ENCODE measurements at regions not wholly inside any gene's neighbourhood (a gene's known extent, or its start where the extent isn't known, plus 50 kb on each side); places are given as distances from the start of the nearest gene placed in this dataset.

GRCh38 chr10:108462005-108462404 is 1297.5 kb upstream of the SORCS1 start:
- no peak overlapping the region for H3K4me3 ChIP-seq
- TF ChIP-seq EP300 (IDR thresholded peaks at IDR 0.05) (no peak), CTCF (IDR thresholded peaks at IDR 0.05) (no peak), POLR2A (IDR thresholded peaks at IDR 0.05) (no peak)
- no peaks in the 10 kb centered on the region for H3K9me3 ChIP-seq
- DNase-seq = no peak
- H3K36me3 ChIP-seq = no peaks in the 10 kb centered on the region
- H3K27me3 ChIP-seq = no peaks in the 10 kb centered on the region
- intact Hi-C loops (cut with DNase I) = no loop called here
- peaks cover 4% of the 10 kb centered on the region for H3K4me1 ChIP-seq (ENCODE audit: insufficient read depth)
- 87 to 95% (median 93%) methylated on average over 2 of the region's 2 CpGs for WGBS, 3 donors
- H3K27ac ChIP-seq = no peak overlapping the region

- TF ChIP-seq CTCF (IDR thresholded peaks at IDR 0.05) = no peak
- TF ChIP-seq EP300 (IDR thresholded peaks at IDR 0.05) = no peak
- no peak for TF ChIP-seq POLR2A (IDR thresholded peaks at IDR 0.05)
- intact Hi-C loops (cut with DNase I) = no loop called here
- DNase-seq = no peak
Measured at GRCh38 chr10:108454793-108455192, 1290.3 kb upstream of the SORCS1 start.

GRCh38 chr10:108454224-108454623 is 1289.7 kb upstream of the SORCS1 start:
- no peaks in the 10 kb centered on the region for H3K9me3 ChIP-seq
- 79 to 87% (median 87%) methylated on average over 3 of the region's 3 CpGs for WGBS, 3 donors
- intact Hi-C loops (cut with DNase I) = no loop called here
- H3K4me1 ChIP-seq (ENCODE audit: insufficient read depth) = no peaks in the 10 kb centered on the region
- H3K27ac ChIP-seq = no peak overlapping the region
- H3K4me3 ChIP-seq = no peak overlapping the region
- TF ChIP-seq EP300 (IDR thresholded peaks at IDR 0.05) (no peak), POLR2A (IDR thresholded peaks at IDR 0.05) (no peak), CTCF (IDR thresholded peaks at IDR 0.05) (no peak)
- DNase-seq = no peak
- H3K27me3 ChIP-seq = no peaks in the 10 kb centered on the region
- H3K36me3 ChIP-seq = no peaks in the 10 kb centered on the region

More at GRCh38 chr10:108454793-108455192, 1290.3 kb upstream of the SORCS1 start:
- Histone ChIP-seq H3K9me3 (no peaks in the 10 kb centered on the region), H3K4me1 (ENCODE audit: insufficient read depth) (no peaks in the 10 kb centered on the region), H3K4me3 (no peak overlapping the region), H3K27me3 (no peaks in the 10 kb centered on the region), H3K27ac (no peak overlapping the region), H3K36me3 (no peaks in the 10 kb centered on the region)

DNA sequence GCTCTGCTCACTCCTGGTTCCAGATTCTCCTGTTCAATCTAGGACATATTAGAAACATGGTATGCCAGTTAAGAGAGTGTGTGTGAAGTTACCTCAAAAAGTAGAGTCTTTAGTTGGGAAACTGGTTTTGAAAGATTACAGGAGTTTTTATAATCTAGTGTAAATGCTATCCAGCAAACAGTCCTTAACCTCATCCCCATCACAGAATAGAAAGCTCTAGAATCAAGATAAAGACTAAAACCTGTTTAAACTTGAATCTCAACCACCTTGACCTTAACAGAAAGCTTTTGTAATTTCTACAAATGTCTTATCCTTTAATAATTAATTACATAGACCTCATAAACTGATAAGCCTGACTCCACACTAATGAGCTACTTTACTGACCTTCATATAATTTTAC is 1288.7 kb upstream of the SORCS1 start:
- Histone ChIP-seq H3K36me3 (no peaks in the 10 kb centered on the region), H3K27me3 (no peaks in the 10 kb centered on the region), H3K9me3 (no peaks in the 10 kb centered on the region), H3K4me1 (ENCODE audit: insufficient read depth) (no peaks in the 10 kb centered on the region), H3K27ac (no peak overlapping the region), H3K4me3 (no peak overlapping the region)
- intact Hi-C loops (cut with DNase I) = no loop called here
- TF ChIP-seq POLR2A (IDR thresholded peaks at IDR 0.05) (no peak), CTCF (IDR thresholded peaks at IDR 0.05) (no peak), EP300 (IDR thresholded peaks at IDR 0.05) (no peak)
- no peak for DNase-seq

DNA sequence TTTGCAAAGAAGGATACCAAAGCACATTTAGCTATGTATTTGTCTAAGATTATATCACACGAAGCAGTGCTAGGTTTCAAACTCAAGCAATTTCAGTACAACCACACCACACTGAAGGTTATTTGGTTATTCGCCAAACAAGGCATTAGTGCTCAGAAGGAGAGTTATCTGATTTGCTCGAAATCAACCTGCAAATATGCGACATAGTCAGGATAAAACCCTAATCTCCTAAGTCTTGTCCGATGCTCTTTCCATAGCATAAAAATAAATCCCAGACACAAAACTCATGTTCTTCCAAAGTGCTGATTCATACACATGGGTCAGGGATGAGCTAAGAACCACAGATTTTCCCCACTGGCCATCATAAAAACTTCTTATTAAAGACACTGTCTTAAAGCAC is 1288.0 kb upstream of the SORCS1 start:
- 84 to 85% (median 84%) methylated on average over 5 of the region's 5 CpGs for WGBS, 3 donors
- no peak overlapping the region for H3K27ac ChIP-seq
- no peaks in the 10 kb centered on the region for H3K27me3 ChIP-seq
- TF ChIP-seq CTCF (IDR thresholded peaks at IDR 0.05) (no peak), POLR2A (IDR thresholded peaks at IDR 0.05) (no peak), EP300 (IDR thresholded peaks at IDR 0.05) (no peak)
- intact Hi-C loops (cut with DNase I) = no loop called here
- H3K9me3 ChIP-seq = no peaks in the 10 kb centered on the region
- H3K4me3 ChIP-seq = no peak overlapping the region
- H3K4me1 ChIP-seq (ENCODE audit: insufficient read depth) = no peaks in the 10 kb centered on the region
- no peaks in the 10 kb centered on the region for H3K36me3 ChIP-seq
- no peak for DNase-seq

Data from ovary (tissue), 7 donors.